MM.1S (cell line): ENCODE measurements at regions not wholly inside any gene's neighbourhood (a gene's known extent, or its start where the extent isn't known, plus 50 kb on each side); places are given as distances from the start of the nearest gene placed in this dataset.

Source experiments
- DNase-seq: peaks from one replicate; pipeline ENCODE4 v3.0.0-alpha.2; 2015
- H2AFZ ChIP-seq: fragments of 300-600 bp; sonication (generic); 2 replicates; pipeline ENCODE4 v1.6.0; 2016; ENCODE audit warnings: antibody characterized with exemption, low read length
- H3F3A ChIP-seq: fragments of 300-600 bp; sonication (generic); 2 replicates; pipeline ENCODE4 v1.6.1; 2016; ENCODE audit warnings: mild to moderate bottlenecking, antibody characterized with exemption, low read length, moderate library complexity, mixed read lengths; ENCODE audit not compliant: insufficient read depth
- H3K27ac ChIP-seq: fragments of 300-600 bp; sonication (generic); 2 replicates; pipeline ENCODE4 v1.5.1; 2016; ENCODE audit warnings: mild to moderate bottlenecking, low read length
- H3K27me3 ChIP-seq: fragments of 300-600 bp; sonication (generic); replicated peaks from 2 replicates; pipeline ENCODE4 v1.6.0; 2016; ENCODE audit warnings: low read length; ENCODE audit not compliant: insufficient read depth
- H3K36me3 ChIP-seq: fragments of 300-600 bp; sonication (generic); replicated peaks from 2 replicates; pipeline ENCODE4 v1.6.1; 2016; ENCODE audit warnings: mild to moderate bottlenecking, low read length, mixed read lengths; ENCODE audit not compliant: insufficient read depth
- H3K4me1 ChIP-seq: fragments of 300-600 bp; sonication (generic); 2 replicates; pipeline ENCODE4 v1.6.1; 2016; ENCODE audit warnings: low read length, mixed read lengths
- H3K4me2 ChIP-seq: fragments of 300-600 bp; sonication (generic); 2 replicates; pipeline ENCODE4 v1.6.0; 2016; ENCODE audit warnings: low read depth, low read length
- H3K4me3 ChIP-seq: fragments of 300-600 bp; sonication (generic); 2 replicates; pipeline ENCODE4 v1.5.1; 2016; ENCODE audit warnings: low read length, mixed read lengths
- H3K79me2 ChIP-seq: fragments of 300-600 bp; sonication (generic); 2 replicates; pipeline ENCODE4 v1.6.1; 2016; ENCODE audit warnings: mixed run types, low read length, mixed read lengths
- H3K9ac ChIP-seq: fragments of 300-600 bp; sonication (generic); 2 replicates; pipeline ENCODE4 v1.6.1; 2016; ENCODE audit warnings: low read length, mixed read lengths
- H3K9me2 ChIP-seq: fragments of 300-600 bp; sonication (generic); replicated peaks from 2 replicates; pipeline ENCODE4 v1.6.1; 2016; ENCODE audit warnings: mild to moderate bottlenecking, low read length, mixed read lengths; ENCODE audit not compliant: insufficient read depth
- H3K9me3 ChIP-seq: fragments of 300-600 bp; sonication (generic); replicated peaks from 2 replicates; pipeline ENCODE4 v1.6.1; 2016; ENCODE audit warnings: mild to moderate bottlenecking, low read length, mixed read lengths; ENCODE audit not compliant: insufficient read depth
- H4K20me1 ChIP-seq: fragments of 300-600 bp; sonication (generic); 2 replicates; pipeline ENCODE4 v1.6.1; 2016; ENCODE audit warnings: mild to moderate bottlenecking, low read length, moderate library complexity, mixed read lengths; ENCODE audit not compliant: insufficient read depth
- CTCF ChIP-seq: fragments of 300-600 bp; sonication (generic); IDR thresholded peaks from 2 replicates; pipeline ENCODE4 v1.5.1; 2016; ENCODE audit warnings: antibody characterized with exemption, low read length, mixed read lengths
- EZH2 ChIP-seq: fragments of 300-600 bp; sonication (generic); optimal IDR thresholded peaks from 2 replicates; pipeline ENCODE3; 2017; ENCODE audit warnings: low read depth, mild to moderate bottlenecking, antibody characterized with exemption, low read length, mixed read lengths
- EZH2phosphoT487 ChIP-seq: fragments of 300-600 bp; sonication (generic); IDR thresholded peaks from 2 replicates; pipeline ENCODE4 v1.6.1; 2018; ENCODE audit warnings: antibody characterized with exemption, low read length

GRCh38 chr10:2744547-2745200 is 322.7 kb upstream of the PFKP start:
- Histone ChIP-seq H3K4me3 (peak overlapping the region; percentile 25), H2AFZ (0 out of 2 replicates have a peak overlapping the region, but pooled peaks have one; percentile 26), H4K20me1 (no peaks in the 10 kb centered on the region), H3K4me2 (peak overlapping the region; percentile 35; the same call in 1 of the 2 replicates), H3K36me3 (no peaks in the 10 kb centered on the region), H3F3A (no peaks in the 10 kb centered on the region), H3K4me1 (no peaks in the 10 kb centered on the region), H3K9me2 (no peaks in the 10 kb centered on the region), H3K79me2 (no peaks in the 10 kb centered on the region), H3K27me3 (no peaks in the 10 kb centered on the region), H3K9ac (no peak overlapping the region), H3K9me3 (no peaks in the 10 kb centered on the region), H3K27ac (no peak overlapping the region)
- TF ChIP-seq EZH2, result no peak
- TF ChIP-seq EZH2phosphoT487, result no peak
- TF ChIP-seq CTCF, result no peak
- DNase-seq, result no peak

DNA sequence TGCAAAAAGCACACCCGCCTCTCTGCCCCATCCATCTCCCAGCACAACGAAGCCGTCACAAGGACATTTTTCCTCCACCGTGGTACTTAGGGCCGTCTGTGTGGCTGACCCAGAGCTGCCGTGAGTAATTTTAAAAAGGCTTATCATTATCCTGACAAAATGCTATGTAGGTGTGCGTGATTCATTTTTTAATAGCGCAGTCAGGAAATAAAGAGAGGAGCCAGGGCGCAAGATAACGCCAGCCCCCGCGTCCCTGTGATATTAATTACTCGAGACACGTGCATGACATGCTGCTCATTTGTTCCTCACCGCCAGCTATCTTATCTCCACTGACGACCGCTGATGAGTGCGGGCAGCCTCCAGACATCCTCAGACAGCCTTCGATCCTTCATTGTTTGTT is 332.7 kb upstream of the PFKP start:
- no peaks in the 10 kb centered on the region for H3F3A ChIP-seq
- no peak for DNase-seq
- H3K36me3 ChIP-seq, result no peaks in the 10 kb centered on the region
- H3K79me2 ChIP-seq, result no peaks in the 10 kb centered on the region
- H4K20me1 ChIP-seq, result no peaks in the 10 kb centered on the region
- H3K9me3 ChIP-seq, result no peaks in the 10 kb centered on the region
- no peak overlapping the region for H3K4me2 ChIP-seq
- no peak overlapping the region for H3K4me3 ChIP-seq
- no peaks in the 10 kb centered on the region for H3K4me1 ChIP-seq
- H3K27me3 ChIP-seq, result no peaks in the 10 kb centered on the region
- TF ChIP-seq EZH2phosphoT487, result no peak
- TF ChIP-seq CTCF, result no peak
- TF ChIP-seq EZH2, result no peak
- no peak overlapping the region for H3K27ac ChIP-seq
- H2AFZ ChIP-seq, result no peak overlapping the region
- H3K9ac ChIP-seq, result no peak overlapping the region
- no peaks in the 10 kb centered on the region for H3K9me2 ChIP-seq

GRCh38 chr10:2733278-2733963 is 333.9 kb upstream of the PFKP start:
- Histone ChIP-seq H3K4me1 (no peaks in the 10 kb centered on the region), H3K4me3 (no peak overlapping the region), H3K9me2 (no peaks in the 10 kb centered on the region), H3K36me3 (no peaks in the 10 kb centered on the region), H3K27me3 (no peaks in the 10 kb centered on the region), H2AFZ (no peak overlapping the region), H3K9me3 (no peaks in the 10 kb centered on the region), H3K4me2 (no peak overlapping the region), H3K27ac (no peak overlapping the region), H3K79me2 (no peaks in the 10 kb centered on the region), H4K20me1 (no peaks in the 10 kb centered on the region), H3K9ac (no peak overlapping the region), H3F3A (no peaks in the 10 kb centered on the region)
- no peak for DNase-seq
- TF ChIP-seq EZH2phosphoT487 (no peak), EZH2 (no peak), CTCF (no peak)
